ENCODE measurements at regions not wholly inside any gene's neighbourhood (a gene's known extent, or its start where the extent isn't known, plus 50 kb on each side); places are given as distances from the start of the nearest gene placed in this dataset.

DNA sequence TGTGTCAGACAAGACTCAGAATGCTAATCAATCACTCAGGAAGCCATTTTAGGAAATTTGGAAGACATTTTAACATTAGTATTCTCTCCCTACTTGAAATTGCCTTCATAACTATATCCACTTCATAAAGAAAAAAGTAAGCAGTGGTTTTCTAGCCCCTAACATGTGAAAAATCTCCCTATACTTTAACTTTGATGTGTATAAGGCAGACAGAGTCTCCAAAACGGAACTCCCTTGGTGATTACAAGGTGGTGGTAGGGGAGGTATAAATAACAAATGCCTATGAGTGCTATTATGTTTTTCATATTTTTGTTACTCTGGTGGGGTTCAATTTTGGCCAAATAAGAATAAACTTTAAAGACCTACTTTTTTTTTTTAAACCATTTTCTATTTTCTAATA, 300.3 kb downstream of the BTG1 start:
- TF ChIP-seq, protein P1, sequence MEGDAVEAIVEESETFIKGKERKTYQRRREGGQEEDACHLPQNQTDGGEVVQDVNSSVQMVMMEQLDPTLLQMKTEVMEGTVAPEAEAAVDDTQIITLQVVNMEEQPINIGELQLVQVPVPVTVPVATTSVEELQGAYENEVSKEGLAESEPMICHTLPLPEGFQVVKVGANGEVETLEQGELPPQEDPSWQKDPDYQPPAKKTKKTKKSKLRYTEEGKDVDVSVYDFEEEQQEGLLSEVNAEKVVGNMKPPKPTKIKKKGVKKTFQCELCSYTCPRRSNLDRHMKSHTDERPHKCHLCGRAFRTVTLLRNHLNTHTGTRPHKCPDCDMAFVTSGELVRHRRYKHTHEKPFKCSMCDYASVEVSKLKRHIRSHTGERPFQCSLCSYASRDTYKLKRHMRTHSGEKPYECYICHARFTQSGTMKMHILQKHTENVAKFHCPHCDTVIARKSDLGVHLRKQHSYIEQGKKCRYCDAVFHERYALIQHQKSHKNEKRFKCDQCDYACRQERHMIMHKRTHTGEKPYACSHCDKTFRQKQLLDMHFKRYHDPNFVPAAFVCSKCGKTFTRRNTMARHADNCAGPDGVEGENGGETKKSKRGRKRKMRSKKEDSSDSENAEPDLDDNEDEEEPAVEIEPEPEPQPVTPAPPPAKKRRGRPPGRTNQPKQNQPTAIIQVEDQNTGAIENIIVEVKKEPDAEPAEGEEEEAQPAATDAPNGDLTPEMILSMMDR (conservative IDR thresholded peaks at IDR 0.05; ENCODE audit: low read depth, low read length) = no peak
- TF ChIP-seq EZH2 (IDR thresholded peaks at IDR 0.05; ENCODE audit: borderline replicate concordance, low read depth, low read length, poor library complexity, severe bottlenecking) = no peak

Data from A673 (cell line).